MM.1S (cell line): ENCODE measurements at regions not wholly inside any gene's neighbourhood (a gene's known extent, or its start where the extent isn't known, plus 50 kb on each side); places are given as distances from the start of the nearest gene placed in this dataset.

ENCODE experiments used
- EZH2 ChIP-seq: fragments of 300-600 bp; sonication (generic); optimal IDR thresholded peaks from 2 replicates; pipeline ENCODE3; 2017; ENCODE audit warnings: low read depth, mild to moderate bottlenecking, antibody characterized with exemption, low read length, mixed read lengths
- EZH2phosphoT487 ChIP-seq: fragments of 300-600 bp; sonication (generic); IDR thresholded peaks from 2 replicates; pipeline ENCODE4 v1.6.1; 2018; ENCODE audit warnings: antibody characterized with exemption, low read length
- TF ChIP-seq, protein P1 (sequence below): fragments of 300-600 bp; sonication (generic); IDR thresholded peaks from 2 replicates; pipeline ENCODE4 v1.5.1; 2016; ENCODE audit warnings: antibody characterized with exemption, low read length, mixed read lengths

DNA sequence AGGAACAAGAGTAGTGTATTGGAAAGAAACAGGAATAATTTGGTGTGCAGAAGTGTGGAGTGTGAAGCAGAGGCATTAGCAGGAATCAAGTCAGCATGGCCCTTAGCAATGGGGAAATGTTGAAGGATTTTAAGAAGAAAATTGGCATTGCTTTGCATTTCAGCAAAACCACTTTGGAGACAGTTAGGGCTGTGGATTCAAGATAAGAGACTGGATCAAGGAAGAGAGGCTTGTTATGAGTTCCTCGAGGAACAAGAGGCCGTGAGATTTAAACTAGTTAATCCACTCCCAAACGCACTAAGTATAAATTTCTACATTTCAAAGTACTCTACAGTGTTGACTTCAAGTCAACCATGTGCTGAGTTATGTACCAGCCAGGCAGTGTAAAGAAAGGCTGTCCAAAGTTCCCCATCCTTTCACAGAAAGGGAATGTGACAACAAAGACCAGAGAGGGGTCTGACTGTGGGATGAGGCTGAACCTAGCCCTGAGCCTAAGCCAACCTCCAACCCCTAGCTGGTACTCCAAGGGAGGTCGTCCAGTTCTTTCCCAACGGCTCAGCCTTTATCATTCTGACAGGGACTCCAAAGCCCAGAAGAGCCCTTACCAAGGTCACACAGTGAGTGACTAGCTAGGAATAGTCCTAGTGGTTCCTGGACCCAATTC lies 91.2 kb upstream of the BMP4 start:
- no peak for TF ChIP-seq EZH2phosphoT487
- TF ChIP-seq, protein P1, sequence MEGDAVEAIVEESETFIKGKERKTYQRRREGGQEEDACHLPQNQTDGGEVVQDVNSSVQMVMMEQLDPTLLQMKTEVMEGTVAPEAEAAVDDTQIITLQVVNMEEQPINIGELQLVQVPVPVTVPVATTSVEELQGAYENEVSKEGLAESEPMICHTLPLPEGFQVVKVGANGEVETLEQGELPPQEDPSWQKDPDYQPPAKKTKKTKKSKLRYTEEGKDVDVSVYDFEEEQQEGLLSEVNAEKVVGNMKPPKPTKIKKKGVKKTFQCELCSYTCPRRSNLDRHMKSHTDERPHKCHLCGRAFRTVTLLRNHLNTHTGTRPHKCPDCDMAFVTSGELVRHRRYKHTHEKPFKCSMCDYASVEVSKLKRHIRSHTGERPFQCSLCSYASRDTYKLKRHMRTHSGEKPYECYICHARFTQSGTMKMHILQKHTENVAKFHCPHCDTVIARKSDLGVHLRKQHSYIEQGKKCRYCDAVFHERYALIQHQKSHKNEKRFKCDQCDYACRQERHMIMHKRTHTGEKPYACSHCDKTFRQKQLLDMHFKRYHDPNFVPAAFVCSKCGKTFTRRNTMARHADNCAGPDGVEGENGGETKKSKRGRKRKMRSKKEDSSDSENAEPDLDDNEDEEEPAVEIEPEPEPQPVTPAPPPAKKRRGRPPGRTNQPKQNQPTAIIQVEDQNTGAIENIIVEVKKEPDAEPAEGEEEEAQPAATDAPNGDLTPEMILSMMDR: no peak
- no peak for TF ChIP-seq EZH2
